ENCODE measurements at regions not wholly inside any gene's neighbourhood (a gene's known extent, or its start where the extent isn't known, plus 50 kb on each side); places are given as distances from the start of the nearest gene placed in this dataset.
"Not testable (repeated sequence)": the region's sequence is repeated elsewhere in the genome, so short reads cannot be mapped to it uniquely, and the experiment has no call there.

DNA sequence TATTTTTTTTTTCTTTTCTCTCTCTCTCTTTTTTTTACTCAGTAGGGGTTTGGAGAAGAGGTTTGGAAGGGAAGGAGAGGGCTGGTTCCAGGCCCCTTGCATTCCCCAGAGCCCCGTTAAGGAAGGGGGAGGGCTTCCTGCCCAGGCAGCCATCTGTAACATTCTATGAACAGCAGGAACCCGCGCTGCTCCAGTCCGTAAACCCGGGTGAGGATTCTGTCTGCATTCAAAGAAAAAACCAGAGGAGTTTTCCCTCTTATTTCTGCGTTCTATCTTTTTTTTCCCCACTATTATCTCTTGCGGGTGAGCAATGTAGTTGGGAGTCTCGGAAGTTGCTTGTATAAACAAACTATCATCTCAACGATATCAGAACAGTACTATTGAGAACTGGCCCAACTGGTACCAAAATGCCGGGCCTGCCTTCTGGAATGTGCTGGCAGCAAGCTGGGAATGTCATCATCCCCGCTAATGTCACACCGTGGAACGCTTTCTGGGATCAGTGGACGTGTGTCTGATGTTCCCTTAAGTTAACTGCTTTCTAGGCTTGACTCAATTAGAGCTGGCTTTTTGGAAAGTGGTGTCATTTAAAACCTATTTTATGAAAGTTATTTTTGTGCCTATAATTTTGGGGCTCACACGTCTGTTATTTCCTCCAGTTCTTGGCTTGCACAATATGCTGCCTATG, 153.1 kb upstream of the MEOX2 start:
- DNase-seq, result no peak

DNA sequence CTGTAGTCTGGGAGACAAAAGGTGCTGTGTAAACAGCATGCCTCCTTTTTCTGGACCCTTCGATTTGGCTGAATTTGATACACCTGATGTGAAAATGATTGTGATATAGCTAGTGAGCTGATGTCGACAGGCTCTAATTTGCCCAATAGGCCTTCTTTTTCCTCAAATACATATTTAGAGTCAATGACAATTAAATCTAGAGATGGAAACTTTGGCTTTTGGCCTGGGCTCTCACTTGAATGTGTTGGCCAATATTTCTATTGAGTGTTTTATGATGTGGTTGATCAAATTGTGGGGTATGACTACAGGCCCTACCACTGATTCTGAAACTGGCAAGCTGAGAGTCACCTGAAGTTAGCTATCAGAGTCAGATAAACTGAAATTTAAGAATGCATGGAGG, 151.8 kb upstream of the MEOX2 start:
- DNase-seq, result no peak

DNA sequence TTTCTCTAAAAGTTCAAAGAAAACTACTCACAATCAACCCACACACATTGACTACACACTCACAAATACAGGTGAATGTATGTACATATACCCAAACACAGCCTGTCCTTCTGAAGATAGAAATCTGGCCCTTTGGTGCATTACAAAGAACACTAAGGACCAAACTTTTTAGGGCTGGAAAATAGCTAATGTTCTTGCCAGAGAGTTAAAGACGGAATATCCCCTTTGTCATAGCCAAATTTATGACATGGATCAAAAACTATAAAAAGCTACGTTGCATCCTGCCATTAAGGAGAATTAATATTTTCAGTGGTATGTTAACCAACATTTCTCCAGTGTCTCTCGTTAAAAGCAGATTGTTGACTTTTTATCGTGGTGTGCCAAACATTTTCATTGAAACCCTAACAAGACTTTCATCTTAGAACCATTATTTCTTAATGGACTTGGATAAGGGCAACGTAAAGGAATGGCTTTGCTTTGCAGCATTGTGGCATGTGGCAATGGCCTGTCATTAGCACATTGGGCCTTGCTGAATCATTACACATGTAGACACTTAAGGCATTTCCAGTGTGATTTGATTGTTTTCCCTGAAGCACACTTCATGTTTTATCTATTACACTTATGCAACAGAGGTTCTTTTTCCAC, 150.9 kb upstream of the MEOX2 start:
- DNase-seq, result no peak

DNA sequence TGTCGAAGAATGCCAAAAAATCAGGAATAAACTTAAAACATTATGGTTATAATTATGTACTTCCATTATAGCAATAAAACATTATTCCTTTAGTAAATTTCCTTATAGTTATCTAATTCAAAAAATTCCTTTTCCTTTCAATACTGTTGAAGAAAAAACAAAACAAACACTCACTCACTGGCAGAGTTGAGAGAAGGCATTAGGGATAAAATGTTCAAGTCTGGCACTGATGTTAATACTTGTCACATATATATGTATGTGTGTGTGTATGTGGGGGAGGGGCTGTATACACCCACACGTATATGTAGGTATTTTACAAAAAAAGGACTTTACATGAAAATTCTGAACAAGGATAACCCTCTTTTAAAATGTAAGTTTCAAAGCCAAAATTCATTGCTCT, 150.2 kb upstream of the MEOX2 start:
- DNase-seq, result no peak

DNA sequence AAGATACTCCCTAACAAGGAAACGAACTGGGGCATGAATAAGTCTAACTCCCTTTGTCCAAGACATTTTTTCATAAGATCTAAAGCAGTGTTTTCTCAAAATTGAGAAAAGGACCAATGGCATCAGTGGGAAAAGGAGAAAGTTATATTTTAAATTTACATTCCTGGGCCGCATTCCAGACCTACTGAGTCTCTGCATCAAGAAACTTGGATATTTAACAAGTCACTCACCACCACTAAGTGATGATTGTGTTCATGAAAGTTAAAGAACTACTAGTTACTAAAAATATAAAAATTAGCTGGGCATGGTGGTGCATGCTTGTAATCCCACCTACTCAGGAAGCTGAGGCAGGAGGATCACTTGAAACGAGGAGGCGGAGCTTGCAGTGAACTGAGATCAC, 149.6 kb upstream of the MEOX2 start:
- no peak for DNase-seq

DNA sequence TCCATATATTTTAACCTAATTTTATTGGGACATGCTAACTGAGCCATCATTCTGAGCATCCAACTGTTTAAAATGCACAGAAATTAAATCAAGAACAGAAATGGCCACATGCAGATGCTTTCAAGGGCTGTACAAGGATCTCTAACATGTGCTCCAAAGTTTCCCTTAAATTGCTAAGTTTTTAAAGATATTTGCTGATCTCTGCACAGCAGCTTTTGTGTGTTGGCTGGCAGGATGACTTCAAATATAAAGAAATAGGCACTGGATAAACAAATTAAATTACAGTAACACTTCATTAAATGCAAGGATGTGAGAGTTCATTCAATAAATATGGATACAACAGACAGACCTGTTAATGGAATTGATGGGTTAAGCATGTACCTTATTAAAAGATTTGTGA, 148.0 kb upstream of the MEOX2 start:
- DNase-seq, result no peak

DNA sequence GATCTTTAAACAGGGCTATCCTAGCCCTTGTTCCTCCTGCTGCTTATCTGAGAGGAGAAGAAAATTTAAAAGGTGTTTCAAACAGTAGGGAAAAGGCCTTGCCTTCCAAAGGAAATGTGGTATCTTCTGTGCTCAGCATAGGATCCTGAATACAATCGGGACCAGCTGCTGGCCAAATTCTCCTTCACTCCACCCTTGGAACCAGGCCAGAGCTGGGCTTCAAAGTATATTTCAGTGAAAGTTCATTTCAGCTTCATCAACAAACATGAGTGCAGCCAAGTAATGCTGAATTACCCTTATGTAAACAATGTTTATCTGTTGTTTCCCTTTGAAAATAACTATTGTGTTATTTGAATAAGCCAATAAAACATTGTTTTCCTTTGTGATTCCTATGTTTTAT, 146.5 kb upstream of the MEOX2 start:
- DNase-seq, result no peak

DNA sequence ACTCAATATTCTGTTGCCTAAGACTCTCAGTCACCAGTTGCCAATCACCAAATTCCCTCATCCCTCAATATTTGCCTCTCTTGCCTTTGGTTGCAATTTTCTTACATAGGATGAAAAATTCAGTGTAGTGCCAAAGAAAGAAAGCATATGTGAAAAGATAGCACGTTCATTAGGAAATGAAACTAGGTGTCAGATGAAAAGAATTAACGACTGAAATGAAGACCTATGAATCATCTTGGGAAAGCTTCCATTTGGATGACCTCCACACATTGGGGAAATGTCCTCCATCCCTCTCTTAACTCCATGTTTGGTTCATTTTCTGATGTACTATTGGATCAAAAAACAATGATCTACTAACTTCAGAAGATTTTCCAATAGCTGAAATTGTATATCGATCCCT, 145.1 kb upstream of the MEOX2 start:
- no peak for DNase-seq

DNA sequence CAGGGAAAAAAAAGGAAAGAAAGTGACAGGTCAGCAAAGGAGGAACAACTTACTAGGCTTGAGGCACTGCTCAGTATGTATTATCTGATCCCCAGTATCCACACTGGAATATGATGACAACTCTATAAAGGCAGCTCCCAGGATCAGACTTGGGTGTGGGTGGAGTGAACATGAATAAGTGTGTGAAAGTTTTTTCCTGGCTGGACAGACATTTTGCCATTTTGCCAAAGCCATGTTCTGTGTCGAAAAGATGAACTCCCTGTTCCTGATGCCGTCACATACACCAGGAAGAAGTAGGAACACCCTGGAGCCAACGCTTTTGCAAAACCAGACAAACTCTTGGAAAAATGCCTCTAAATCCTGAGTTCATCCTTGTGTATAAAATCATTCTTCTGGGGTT, 143.2 kb upstream of the MEOX2 start:
- DNase-seq, result no peak

DNA sequence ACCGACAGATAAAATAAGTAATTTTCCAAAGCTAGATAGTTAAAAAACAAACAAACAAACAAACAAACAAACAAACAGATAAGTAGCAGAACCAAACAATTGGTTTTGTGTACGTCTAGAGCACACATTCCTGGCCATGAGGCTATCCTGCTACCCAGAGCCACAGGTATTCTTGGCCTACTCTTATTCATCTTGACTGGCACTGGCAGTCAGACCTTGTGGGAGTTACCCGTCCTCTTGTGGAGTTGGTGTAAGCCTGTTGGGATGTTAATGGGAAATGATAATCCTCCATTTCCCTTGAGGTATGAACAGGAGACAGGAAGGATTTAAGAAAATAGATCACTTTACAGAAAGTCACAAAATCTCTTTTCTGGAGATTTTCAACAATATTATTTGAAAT, 142.4 kb upstream of the MEOX2 start:
- DNase-seq, result no peak

DNA sequence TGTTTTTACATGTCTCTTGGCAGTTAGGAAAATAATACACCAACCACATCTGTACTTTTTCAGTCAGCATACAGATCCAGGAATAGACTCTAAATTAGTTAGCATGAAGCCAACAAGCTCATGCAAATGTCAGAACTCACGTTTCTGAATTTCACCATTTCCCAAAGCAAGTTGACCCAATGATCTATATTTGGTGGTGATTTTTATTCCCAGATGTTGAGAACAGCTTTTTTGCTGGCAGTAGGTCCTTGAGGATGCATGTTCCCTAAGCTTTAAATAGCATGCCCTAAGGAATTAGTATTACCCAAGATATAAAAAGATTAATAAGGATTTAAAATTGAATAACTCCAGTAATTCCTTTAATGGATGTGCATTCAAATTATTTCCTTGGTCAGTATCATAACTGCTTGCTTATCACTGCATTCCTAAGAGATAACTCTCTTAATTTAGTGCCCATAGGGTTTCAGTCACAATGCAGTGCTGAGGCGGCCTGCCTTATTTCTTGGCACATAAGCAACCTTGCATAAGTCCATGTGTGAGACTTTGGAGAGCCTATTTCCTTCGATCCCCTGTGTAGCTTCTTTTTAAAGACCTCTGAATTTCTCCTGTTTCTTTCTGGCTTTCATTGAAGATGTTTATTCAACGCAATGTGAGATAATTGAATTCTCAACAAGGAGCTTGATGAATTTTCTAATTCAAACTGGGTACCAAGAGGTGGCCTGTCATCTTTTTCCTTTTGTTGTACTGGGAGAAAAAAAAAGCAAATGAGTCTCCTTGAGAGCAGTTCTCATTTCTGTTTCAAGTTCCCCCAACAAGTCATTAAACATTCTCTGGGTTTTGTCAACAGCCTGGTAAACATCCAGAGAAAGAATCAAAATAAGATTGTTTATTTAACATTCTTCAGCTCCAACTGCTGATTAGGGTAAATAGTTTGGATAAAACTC, 135.3 kb upstream of the MEOX2 start:
- DNase-seq, result no peak

DNA sequence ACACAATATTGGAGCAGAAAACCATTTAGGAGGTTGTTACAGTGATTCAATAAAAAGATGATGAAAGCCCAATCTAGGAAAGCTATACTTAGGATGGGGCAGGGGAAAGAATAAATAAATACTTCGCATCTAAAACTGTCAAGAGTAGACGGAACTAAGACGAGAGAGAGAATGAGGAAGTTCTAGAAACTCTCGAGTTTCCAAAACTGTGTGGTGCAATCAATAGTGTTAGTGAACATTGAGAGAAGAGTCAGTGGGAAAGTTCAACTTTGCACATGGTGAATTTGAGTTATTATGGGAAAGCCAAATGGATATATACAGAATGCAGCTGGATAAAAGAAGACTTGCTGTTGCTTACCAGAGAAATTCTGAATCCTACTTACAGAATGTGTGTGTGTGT, 133.8 kb upstream of the MEOX2 start:
- DNase-seq, result no peak

DNA sequence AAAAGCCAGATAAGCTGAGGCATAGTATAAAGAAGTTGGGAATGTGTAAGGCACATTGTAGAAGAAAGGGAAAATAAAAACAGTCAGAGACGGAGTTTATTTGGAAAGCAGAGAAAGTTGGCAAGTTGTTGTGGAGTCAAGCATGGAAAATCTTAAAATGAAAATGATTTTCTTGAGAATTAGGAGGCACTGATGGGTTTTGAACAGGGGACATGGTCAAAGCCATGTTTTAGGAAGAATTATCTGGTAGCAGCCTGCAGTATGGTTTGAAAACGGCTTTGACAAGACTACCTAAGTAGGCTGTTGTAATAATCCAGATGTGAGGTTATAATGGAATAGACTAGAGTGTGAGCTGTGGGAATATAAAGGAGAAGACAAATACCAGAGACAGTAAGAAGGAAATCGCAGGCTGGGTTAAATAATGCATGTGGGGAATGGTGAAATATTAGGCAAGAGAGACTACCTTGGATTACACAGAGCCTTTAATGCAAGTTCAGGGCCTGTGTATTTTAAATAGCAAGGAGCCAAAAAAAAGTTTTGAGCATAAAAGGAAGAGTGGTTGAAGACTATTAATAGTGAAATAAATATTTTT, 130.4 kb upstream of the MEOX2 start:
- DNase-seq, result no peak

DNA sequence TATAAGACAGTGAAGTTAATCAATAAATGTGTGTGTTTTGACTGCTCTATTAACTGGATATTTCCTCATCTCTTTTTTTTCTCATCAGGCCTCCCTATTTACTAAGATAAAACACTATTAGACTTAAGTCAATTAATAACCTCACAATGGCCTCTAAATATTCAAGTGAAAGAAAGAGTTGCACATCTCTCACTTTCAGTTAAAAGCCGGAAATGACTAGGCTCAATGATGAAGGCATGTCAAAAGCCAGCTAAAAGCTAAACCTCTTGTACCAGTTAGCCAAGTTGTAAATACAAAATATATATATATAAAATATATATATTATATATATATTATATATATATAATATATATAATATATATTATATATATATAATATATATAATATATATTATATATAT, 127.0 kb upstream of the MEOX2 start:
- DNase-seq, result no peak

DNA sequence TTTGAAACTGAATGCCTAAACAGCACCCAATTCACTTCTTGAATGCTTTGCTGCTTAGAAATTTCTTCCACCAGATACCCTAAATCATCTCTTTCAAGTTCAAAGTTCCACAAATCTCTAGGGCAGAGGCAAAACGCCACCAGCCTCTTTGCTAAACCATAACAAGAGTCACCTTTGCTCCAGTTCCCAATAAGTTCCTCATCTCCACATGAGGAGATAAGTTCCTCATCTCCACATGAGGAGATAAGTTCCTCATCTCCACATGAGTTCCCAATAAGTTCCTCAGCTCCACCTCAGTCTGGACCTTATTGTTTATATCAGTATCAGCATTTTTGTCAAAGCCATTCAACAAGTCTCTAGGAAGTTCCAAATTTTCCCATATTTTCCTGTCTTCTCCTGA, 123.9 kb upstream of the MEOX2 start:
- not testable (repeated sequence) for DNase-seq

DNA sequence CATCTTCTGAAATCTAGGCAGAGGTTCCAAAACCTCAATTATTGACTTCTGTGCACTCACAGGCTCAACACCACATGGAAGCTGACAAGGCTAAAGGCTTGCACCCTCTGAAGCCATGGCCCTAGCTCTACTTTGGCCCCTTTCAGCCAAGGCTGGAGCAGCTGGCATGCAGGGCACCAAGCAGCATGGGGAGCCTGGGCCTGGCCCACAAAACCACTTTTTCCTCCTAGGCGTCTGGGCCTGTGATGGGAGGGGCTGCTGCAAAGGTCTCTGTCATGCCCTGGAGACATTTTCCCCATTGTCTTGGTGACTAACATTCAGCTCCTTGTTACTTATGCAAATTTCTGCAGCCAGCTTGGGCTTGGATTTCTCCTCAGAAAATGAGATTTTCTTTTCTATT, 123.5 kb upstream of the MEOX2 start:
- not testable (repeated sequence) for DNase-seq

DNA sequence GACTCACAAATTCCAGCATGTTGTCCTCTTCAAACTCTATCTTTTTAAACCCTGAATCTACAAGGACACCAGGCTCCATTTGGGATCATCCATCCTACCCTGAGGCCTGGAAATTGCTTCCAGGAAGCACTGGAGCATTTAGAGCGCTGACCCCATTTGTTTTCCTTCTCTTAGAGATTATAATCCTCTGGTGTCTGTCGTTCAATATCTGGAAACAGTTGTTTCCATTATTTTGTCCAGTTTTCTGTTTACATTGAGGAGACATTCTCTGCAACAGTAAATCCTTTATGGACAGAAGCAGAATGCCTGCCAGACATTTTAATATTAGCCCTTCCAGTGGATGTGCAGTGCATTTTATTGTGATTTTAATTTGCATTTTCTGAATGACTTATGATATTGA, 119.4 kb upstream of the MEOX2 start:
- DNase-seq, result no peak

DNA sequence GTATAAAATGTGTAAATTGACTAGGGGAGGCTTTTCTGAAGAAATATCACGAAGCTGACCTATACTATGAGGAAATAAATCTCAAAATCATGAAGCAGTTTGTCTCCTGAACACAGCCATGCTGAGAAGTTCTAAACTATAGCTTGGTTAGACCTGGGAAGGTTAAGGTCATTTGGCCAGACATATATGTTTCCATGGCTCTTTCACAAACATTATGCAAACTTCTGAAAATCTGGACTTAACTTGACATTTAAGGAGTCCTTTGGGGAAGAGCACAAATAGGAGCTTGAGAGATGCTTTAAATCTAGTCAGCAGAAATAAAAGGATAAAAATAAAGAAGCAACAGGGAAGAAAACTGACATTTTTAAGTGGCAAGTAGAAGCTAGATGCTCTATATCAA, 115.9 kb upstream of the MEOX2 start:
- no peak for DNase-seq

DNA sequence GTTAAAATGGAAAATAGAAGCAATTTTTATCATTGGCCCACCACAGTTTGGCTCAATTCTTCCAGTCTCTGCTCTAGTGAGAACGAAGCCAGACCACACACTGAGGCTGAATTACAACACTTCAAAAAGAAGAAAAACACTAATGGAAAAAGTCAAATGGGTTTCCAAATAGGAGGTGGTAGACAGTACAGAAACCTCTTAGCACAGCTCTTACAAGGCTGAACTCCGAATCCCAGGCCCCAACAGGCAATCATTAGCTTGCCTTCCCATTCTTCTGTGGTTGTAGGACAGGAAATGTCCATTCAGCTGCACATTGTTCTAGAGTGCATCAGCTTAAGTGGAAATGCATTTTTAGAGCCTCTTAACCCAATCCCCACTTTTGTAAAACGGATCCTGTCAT, 115.1 kb upstream of the MEOX2 start:
- DNase-seq, result no peak

DNA sequence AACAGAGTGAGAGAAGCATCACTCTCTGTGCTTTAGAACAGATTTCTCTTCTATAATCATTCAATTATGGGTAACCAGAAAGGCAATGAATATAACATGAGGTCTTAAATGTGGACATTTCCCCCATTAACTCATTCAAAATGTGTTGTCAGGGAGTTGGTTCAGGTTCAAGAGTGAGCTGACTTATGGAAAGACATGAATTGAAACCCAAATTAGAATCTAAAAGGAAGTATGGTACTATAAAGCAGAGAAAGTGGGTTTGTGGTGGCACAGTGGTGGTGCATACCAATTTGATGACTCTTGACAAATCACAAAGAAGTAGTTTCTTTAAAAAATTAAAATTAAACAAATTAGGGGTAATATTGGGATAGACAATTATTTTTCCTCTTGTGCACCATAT, 114.6 kb upstream of the MEOX2 start:
- DNase-seq, result no peak

DNA sequence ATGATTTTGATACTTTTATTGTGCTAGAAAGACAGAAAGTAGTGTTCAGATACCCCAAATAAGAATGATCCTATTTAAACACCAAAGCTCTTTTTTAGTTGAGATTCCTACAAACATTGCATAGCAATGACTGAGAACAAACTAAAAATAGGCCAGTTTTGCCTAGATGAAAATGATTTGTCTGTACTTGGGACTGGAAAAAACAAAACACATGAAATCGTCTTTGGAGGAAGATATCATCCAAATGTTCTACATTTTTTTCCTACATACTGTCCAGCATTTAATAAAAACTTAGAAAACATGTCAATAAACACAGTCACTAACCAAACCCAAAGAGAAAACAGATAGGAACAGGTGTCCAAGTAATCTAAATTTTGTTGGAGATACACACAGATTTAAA, 111.6 kb upstream of the MEOX2 start:
- no peak for DNase-seq

DNA sequence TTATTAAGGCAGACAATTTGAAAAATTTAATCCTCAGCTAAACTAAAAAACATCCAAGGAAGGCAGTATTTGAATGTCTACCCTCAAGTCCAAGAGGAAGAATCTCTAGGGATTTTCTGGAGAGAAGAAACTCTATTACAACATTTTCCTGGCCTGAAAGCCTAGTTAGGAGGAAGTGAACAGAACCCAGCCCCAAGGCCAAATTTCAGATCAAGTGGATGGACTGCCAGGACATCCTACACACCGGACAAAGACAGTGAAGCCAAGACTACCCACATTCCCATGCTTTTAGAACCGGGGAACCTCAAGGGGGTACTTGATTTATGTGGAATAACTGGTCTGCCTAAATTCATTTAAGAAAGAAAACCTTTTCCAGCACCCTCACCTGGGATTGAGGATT, 108.9 kb upstream of the MEOX2 start:
- no peak for DNase-seq

DNA sequence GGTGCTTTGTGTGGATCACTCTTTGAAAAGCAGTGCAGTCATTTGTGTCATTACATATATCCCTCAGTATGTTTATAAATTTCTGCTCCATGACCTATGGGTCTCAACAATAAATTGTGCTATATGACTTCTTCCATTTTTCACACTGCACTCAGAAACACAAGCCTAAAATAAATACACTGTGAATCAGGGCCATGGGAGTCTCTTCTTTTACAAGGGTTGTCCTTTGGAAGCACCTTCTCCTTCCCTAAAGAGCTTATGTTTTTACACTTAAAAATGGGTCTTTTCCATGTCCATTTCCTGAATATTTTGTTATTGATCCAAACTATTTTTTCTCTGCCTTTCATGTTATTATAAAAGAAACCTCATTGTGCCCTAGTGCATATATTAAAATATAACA, 108.3 kb upstream of the MEOX2 start:
- DNase-seq, result no peak

DNA sequence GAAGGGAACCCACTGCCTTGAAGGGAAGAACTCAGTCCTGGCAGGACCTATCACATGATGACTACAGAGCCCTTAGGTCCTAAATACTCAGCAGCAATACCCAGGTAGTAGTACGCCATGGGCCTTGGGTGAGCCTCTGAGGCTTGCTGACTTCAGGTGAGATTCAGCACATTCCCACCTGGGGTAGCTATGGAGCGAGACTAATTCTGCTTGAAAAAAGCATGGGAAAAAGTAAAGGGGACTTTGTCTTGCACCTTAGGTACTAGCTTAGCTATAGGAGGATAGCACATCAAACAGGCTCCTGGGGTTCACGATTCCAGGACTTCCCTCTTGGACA, 98.2 kb upstream of the MEOX2 start:
- DNase-seq, result no peak
